Activated T-cell treated with anti-CD3 and anti-CD28 coated beads for 24 hours (primary cell): ENCODE measurements at regions not wholly inside any gene's neighbourhood (a gene's known extent, or its start where the extent isn't known, plus 50 kb on each side); places are given as distances from the start of the nearest gene placed in this dataset.
"Not testable (repeated sequence)": the region's sequence is repeated elsewhere in the genome, so short reads cannot be mapped to it uniquely, and the experiment has no call there.

Source experiments
- DNase-seq: peaks from one replicate; pipeline ENCODE4 v3.0.0-alpha.2; 2020; ENCODE audit warnings: low read depth

- no peak for DNase-seq
Measured at GRCh38 chr22:19641254-19641982, 72.9 kb upstream of the SEPTIN5 start.

DNA sequence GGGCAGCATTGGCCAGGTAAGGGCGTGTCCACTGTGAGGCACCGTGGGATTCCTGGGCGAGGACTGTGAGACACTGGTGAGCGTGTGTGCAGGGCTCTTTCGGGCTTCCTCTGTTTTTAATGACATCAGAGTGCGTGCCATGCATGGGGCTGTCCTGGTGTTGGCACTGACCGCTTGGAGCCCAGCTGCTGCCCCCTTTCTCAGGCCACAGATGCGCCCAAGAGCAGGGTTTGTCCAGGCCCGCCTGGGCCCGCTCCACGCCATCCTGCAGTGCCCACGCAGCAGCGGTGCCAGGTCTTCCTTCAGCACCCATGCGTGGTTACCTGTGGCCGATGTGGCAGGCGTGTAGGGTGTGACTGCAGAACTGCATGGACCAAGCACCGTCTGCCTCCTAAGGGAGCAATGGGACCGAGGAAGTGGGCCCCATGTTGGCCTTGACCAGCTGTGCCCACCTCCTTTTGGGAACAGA is 72.3 kb upstream of the SEPTIN5 start:
- no peak for DNase-seq

DNA sequence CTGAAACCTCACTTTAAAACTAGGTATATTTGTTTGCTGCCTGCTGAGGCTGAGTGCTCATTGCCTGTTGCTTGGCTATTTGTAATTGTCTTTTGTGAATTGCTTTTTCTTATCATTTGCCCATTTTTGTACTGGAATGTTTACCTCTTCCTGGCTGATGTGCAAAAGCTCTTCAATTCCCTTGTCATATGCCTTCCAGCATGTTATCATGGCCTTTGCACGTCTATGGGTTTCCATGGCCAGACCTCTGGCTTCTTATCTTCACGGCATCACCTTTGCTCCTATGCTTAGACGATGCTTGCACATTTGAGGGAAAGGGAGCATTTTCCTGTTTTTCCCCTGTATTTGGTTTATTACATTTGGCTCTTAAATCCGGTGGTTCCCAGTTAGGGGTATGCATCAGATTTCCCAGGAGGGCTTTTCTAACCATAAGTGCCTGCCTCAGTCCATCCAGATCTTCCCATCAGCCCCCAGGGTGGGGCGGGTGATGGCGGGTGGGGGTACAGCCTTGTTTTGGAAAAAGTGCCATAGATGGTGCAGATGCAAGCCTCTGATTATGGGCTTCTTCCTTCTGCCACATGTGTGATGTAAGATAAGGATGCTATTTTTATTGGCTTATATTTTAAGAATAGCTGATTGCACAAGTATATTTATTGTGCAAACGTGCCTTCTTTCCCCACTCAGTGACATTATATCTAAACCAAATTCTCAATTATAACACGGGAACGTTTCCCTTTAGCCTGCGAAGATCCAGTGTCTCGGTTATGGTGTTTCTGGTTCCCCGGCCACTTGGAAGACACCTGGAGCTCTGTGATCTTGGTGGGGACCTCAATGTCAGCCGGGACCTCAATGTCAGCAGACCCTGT is 70.6 kb upstream of the SEPTIN5 start:
- no peak for DNase-seq

DNA sequence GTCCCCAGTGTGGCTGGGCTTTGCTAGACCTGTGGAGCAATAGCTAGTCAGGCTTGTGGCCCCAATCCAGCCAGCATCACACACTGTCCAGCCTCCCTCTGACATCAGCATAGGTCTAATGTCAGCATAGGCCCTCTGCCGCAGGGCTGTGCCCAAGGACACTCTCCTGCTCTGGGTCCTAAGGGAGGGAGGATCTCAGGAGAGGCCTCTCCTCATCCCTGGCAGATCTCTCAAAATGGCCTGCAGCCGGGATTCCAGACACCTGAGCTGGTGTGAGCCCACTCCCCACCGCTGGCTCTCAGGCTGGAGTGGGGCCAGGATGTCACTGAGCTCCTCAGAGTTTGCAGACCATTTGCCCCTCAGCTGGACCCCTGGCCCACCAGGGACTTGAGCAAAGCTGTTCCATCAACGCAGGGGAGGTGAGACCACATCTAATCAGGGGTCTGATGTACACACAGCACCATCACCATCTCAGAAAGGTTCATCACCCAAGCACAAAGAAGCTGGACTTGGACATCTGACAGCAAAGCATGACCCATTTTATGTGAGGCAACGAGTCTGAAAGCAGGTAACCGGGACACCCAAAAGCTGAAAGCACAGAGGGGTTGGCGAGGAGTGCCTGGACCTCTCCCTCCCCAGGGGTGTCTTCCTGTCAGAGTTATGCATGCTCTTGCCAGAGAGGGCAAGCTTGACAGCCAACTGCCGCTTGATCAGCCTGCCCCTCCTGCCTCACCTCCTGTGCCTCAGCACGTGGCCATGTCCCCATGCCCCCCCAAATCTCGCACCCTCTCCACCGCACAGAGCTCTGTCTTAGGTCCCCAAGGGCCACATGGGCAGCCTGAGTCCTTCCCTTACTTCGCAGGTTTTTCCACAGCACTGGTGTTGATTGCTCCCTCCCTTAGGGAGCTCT is 69.7 kb upstream of the SEPTIN5 start:
- DNase-seq: no peak

- DNase-seq: no peak
Measured at GRCh38 chr22:19645391-19645790, 68.9 kb upstream of the SEPTIN5 start.

- DNase-seq: no peak
Measured at GRCh38 chr22:19645905-19646304, 68.4 kb upstream of the SEPTIN5 start.

DNA sequence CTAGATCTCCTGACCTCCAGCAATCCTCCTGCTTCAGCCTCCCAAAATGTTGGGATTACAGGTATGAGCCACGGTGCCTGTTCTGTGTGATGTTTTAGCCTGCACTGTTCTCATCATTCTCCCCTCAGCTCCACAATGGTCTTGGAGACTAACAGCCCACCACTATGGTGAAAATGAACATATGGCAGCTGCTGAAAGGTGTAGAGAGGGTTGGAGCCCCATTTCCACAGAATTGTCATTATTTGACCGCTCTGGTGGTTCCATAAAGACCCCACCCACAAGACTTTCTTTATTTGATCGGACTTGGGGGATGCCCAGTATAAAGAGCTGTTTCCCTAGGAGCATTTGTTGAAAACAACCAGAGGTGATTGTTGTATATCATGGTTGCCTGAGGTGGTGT is 67.9 kb upstream of the SEPTIN5 start:
- DNase-seq: no peak

- DNase-seq: no peak
Measured at GRCh38 chr22:19648419-19648929, 65.8 kb upstream of the SEPTIN5 start.

GRCh38 chr22:19652316-19652715 is 62.0 kb upstream of the SEPTIN5 start:
- no peak for DNase-seq

DNA sequence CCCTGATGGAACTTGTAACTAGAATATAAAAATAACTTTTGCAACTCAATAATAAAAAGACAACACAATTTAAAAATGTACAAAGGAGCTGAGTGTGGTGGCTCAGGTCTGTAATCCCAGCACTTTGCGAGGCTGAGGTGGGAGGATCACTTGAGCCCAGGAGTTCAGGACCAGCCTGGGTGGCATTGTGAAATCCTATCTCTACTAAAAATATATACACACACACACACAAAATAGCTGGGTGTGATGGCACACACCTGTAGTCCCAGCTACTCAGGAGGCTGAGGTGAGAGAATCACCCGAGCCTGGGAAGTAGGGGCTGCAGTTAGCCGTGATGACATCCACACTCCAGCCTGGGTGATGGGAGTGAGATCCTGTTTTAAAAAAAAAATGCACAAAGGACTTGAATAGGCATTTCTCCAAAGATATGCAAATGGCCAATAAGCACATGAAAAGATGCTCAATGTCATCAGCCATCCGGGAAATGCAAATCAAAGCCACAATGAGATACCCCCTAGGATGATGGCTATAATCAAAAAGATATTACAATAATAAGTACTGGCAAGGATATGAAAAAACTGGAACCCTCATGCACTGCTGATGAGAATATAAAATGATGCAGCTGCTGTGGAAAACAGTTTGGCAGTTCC is 59.8 kb upstream of the SEPTIN5 start:
- no peak for DNase-seq

GRCh38 chr22:19655399-19655798 is 58.9 kb upstream of the SEPTIN5 start:
- DNase-seq: no peak

DNA sequence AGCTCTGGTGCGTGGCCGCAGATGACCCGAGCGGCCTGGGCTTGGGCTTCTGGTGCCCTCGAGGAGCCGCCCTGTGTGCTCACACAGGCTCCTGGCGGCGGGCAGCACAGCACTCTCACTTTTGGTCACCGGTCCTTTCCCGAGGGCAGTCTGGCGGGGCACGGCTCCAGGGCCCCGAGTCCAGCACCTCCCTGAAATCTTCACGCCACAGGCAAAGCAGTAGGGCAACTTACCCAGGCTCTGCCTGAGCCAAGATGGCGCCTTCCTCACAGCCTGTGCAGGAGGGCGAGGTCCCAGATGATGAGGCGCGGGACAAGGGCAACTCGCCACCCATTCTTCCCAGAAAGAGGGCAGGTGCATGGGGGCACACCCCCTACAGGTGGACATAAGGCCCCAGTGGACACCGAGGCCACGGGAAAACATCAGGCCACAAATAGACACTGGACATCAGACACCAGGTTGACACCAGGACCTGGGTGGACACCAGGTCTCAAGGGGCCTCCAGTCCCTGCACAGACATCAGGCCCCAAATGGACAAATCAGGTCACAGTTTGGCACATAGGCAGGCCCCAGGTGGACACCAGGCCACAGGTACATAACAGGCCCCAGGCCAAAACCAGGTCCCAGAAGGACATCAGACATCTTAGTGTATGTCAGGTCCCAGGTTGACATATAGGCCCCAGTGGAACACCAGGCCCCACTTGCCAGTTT is 57.6 kb upstream of the SEPTIN5 start:
- no peak for DNase-seq

DNA sequence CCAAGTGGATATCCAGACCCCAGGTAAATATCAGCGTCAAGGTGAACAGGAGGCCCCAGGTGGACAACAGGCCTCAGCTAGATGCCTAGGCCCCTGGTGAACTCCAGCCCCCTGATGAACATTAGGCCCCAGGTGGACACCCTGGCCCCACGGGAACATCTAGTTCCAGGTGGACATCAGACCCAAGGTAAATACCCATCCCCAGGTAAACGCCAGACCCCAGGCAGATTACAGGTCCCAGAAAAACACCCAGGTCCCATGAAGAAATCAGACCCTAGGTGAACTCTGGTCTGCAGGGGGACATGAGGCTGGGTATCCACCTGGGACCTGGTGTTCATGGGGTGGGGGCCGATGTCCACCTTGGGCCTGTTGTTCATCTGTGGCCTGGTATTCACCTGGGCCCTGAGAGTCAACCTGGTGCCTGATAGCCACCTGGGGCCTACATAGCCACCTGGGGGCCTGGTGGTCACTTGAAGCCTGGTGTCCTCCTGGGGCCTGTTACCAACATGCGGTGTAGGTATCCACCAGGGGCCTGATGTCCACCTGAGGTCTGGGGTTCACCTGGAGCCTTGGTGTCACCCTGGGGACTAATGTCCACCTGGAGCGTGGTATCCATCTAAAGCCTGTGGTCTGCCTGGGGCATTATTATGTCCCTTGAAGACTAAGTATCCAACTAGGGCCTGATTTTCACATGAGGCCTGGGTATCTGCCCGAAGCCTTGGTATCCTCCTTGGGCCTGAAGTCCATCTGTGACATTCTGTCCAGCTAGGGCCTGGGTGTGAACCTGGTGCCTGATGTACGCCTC is 56.8 kb upstream of the SEPTIN5 start:
- no peak for DNase-seq

GRCh38 chr22:19658057-19658966 is 56.0 kb upstream of the SEPTIN5 start:
- DNase-seq: no peak

- no peak for DNase-seq
Measured at GRCh38 chr22:19658967-19659804, 55.1 kb upstream of the SEPTIN5 start.

GRCh38 chr22:19659805-19660345 is 54.4 kb upstream of the SEPTIN5 start:
- DNase-seq: no peak

- DNase-seq: not testable (repeated sequence)
Measured at GRCh38 chr22:19660583-19660982, 53.7 kb upstream of the SEPTIN5 start.

DNA sequence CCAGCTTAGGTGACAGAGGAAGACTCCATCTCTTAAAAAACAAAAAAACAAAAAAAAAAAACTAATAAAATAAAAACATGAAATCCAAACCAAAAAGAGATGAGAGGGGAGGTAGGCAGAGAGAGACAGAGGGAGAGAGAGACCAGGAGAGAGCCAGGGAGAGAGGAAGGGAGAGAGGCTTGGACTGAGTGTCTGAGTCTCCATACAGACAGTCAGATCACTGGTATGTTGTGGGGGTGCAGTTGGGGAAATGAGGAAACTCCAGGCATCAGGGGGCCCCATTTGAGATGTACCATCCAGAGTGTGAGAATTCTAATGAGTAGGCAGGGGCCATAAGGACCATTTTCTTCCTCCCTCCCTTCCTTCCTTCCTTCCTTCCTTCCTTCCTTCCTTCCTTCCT is 53.1 kb upstream of the SEPTIN5 start:
- DNase-seq: no peak
